Endodermal cell (in vitro differentiated cells): ENCODE measurements at regions not wholly inside any gene's neighbourhood (a gene's known extent, or its start where the extent isn't known, plus 50 kb on each side); places are given as distances from the start of the nearest gene placed in this dataset.

Experiments
- DNase-seq: peaks from one replicate; pipeline ENCODE4 v3.0.0-alpha.2; 2017
- H3K27ac ChIP-seq: 2 replicates; pipeline ENCODE4 v1.5.1; 2013; ENCODE audit warnings: mild to moderate bottlenecking, low read depth, low read length, moderate library complexity
- H3K27me3 ChIP-seq: 2 replicates; pipeline ENCODE4 v1.6.1; 2013; ENCODE audit warnings: mild to moderate bottlenecking, low read length, moderate library complexity; ENCODE audit not compliant: insufficient read depth, control insufficient read depth, poor library complexity, severe bottlenecking
- H3K36me3 ChIP-seq: 2 replicates; pipeline ENCODE4 v1.7.0; 2013; ENCODE audit warnings: mild to moderate bottlenecking, low read length, moderate library complexity; ENCODE audit not compliant: control insufficient read depth, insufficient read depth
- H3K4me1 ChIP-seq: one replicate; pipeline ENCODE4 v1.7.0; 2013; ENCODE audit warnings: low read length; ENCODE audit not compliant: control insufficient read depth, insufficient read depth
- H3K4me3 ChIP-seq: 2 replicates; pipeline ENCODE4 v1.5.1; 2013; ENCODE audit warnings: mild to moderate bottlenecking, low read length, moderate library complexity
- H3K9ac ChIP-seq: 2 replicates; pipeline ENCODE4 v1.6.1; 2013; ENCODE audit warnings: mild to moderate bottlenecking, low read length, moderate library complexity; ENCODE audit not compliant: poor library complexity, severe bottlenecking; ENCODE audit errors: extremely low read depth
- H3K9me3 ChIP-seq: 2 replicates; pipeline ENCODE4 v1.6.1; 2013; ENCODE audit warnings: mild to moderate bottlenecking, low read length, moderate library complexity; ENCODE audit not compliant: control insufficient read depth
- H3K27ac Mint-ChIP-seq: 2 replicates; pipeline ENCODE4 v1.8.0; 2020; ENCODE audit warnings: mixed read lengths
- H3K27me3 Mint-ChIP-seq: 2 replicates; pipeline ENCODE4 v1.8.0; 2021; ENCODE audit warnings: mild to moderate bottlenecking, mixed read lengths; ENCODE audit not compliant: insufficient read depth
- H3K36me3 Mint-ChIP-seq: 2 replicates; pipeline ENCODE4 v1.8.0; 2020; ENCODE audit warnings: low read depth, mixed read lengths
- H3K4me1 Mint-ChIP-seq: 2 replicates; pipeline ENCODE4 v1.8.0; 2020; ENCODE audit warnings: mixed read lengths
- H3K4me3 Mint-ChIP-seq: 2 replicates; pipeline ENCODE4 v1.8.0; 2020; ENCODE audit warnings: mild to moderate bottlenecking, moderate library complexity, mixed read lengths
- H3K9me3 Mint-ChIP-seq: 2 replicates; pipeline ENCODE4 v1.8.0; 2020; ENCODE audit warnings: mild to moderate bottlenecking, mixed read lengths
- CTCF ChIP-seq: fragments of 200-600 bp; sonication (generic); conservative IDR thresholded peaks from 2 replicates; pipeline ENCODE4 v1.5.0; 2021; ENCODE audit warnings: antibody characterized with exemption, mild to moderate bottlenecking
- WGBS, 2 experiments: methylation state at CpG; one replicate each; pipeline versions ENCODE4 v1.1.5 to v1.1.7; 2013; ENCODE audit warnings: missing lambda C conversion rate in 2 of 2, mixed read lengths in 1 of 2; ENCODE audit not compliant: insufficient coverage in 1 of 2, insufficient read length in 1 of 2; 5-methylcytosine and 5-hydroxymethylcytosine counted together

- H3K27ac Mint-ChIP-seq = no peak overlapping the region
- H3K4me1 Mint-ChIP-seq = no peaks in the 10 kb centered on the region
- H3K9me3 Mint-ChIP-seq = peaks cover 21% of the 10 kb centered on the region
- Histone ChIP-seq H3K36me3 (no peaks in the 10 kb centered on the region), H3K27me3 (no peaks in the 10 kb centered on the region), H3K4me1 (no peaks in the 10 kb centered on the region), H3K9me3 (peaks cover 24% of the 10 kb centered on the region), H3K27ac (no peak overlapping the region), H3K9ac (no peak overlapping the region), H3K4me3 (no peak overlapping the region)
- no peak for DNase-seq
- no peak for TF ChIP-seq CTCF
- no peaks in the 10 kb centered on the region for H3K36me3 Mint-ChIP-seq
- WGBS, 2 experiments = 74 to 85% methylated on average over 3 to 4 of the region's 4 CpGs
- no peak overlapping the region for H3K4me3 Mint-ChIP-seq
- H3K27me3 Mint-ChIP-seq = no peaks in the 10 kb centered on the region
These were observed 339.1 kb upstream of the POU1F1 start for GRCh38 chr3:87615506-87615905.

DNA sequence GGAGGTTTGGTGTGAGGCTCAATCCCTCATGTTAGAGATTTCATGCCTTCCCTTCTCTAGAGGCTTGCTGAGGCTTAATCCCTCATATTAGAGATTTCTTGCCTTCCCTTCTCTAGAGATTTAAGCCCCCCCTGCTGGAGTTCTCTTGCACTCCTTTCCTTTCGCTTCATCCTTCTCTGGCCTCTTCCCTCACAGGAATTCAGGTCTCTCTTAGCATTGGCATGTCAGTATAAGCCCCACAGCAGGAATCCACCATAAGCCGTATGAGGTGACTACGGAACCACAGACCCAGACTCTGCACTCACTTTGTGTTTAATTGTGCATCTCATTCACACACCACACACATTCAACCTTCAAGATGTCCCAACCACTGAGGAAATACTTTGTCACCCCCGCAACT is 338.6 kb upstream of the POU1F1 start:
- H3K27ac Mint-ChIP-seq = no peak overlapping the region
- H3K4me1 Mint-ChIP-seq = no peaks in the 10 kb centered on the region
- peaks cover 24% of the 10 kb centered on the region for H3K9me3 ChIP-seq
- no peak overlapping the region for H3K4me3 Mint-ChIP-seq
- no peak for TF ChIP-seq CTCF
- 90 to 93% methylated on average over 2 to 4 of the region's 4 CpGs for WGBS, 2 experiments
- no peak overlapping the region for H3K27ac ChIP-seq
- no peak overlapping the region for H3K9ac ChIP-seq
- no peaks in the 10 kb centered on the region for H3K36me3 ChIP-seq
- H3K27me3 Mint-ChIP-seq = no peaks in the 10 kb centered on the region
- H3K9me3 Mint-ChIP-seq = peaks cover 21% of the 10 kb centered on the region
- no peaks in the 10 kb centered on the region for H3K4me1 ChIP-seq
- no peaks in the 10 kb centered on the region for H3K27me3 ChIP-seq
- DNase-seq = peak; percentile 71
- H3K36me3 Mint-ChIP-seq = no peaks in the 10 kb centered on the region
- no peak overlapping the region for H3K4me3 ChIP-seq

DNA sequence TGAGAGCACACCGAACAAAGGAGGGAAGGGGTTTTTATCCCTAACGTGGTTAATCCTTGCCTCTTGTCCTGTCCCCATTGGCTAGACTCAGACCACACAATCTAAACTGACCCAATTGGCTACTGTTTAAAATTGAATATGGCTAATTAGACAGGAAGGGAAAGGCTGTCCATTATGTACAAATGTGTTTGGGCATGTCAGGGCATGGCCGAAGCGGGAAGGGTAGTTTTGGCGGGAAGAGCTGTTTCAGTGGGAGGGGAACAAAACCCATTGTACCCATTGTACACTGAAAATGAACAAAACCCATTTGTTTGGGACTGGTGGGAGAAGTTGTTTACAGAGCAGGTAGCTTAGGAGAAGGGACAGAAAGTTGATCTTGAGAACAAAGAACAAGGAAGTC is 330.9 kb upstream of the POU1F1 start:
- no peaks in the 10 kb centered on the region for H3K36me3 ChIP-seq
- no peak for TF ChIP-seq CTCF
- WGBS, 2 experiments = 69 to 89% methylated on average over 2 to 5 of the region's 5 CpGs
- no peak for DNase-seq
- Mint-ChIP-seq H3K27me3 (no peaks in the 10 kb centered on the region), H3K27ac (no peak overlapping the region), H3K4me1 (no peaks in the 10 kb centered on the region), H3K4me3 (no peak overlapping the region), H3K9me3 (peaks cover 24% of the 10 kb centered on the region), H3K36me3 (no peaks in the 10 kb centered on the region)
- peaks cover 17% of the 10 kb centered on the region for H3K9me3 ChIP-seq
- H3K27ac ChIP-seq = no peak overlapping the region
- H3K9ac ChIP-seq = no peak overlapping the region
- H3K4me1 ChIP-seq = no peaks in the 10 kb centered on the region
- H3K4me3 ChIP-seq = no peak overlapping the region
- H3K27me3 ChIP-seq = no peaks in the 10 kb centered on the region
